Esophagus squamous epithelium (tissue), 4 donors: ENCODE measurements at regions not wholly inside any gene's neighbourhood (a gene's known extent, or its start where the extent isn't known, plus 50 kb on each side); places are given as distances from the start of the nearest gene placed in this dataset.

Source experiments
- POLR2A ChIP-seq, 4 donors: fragments of 450-650 bp; IDR thresholded peaks; one replicate each; pipeline ENCODE4 v1.6.1; 2017; ENCODE audit warnings: antibody characterized with exemption in 4 of 4, mild to moderate bottlenecking in 4 of 4, moderate library complexity in 3 of 4
- TF ChIP-seq, protein P1 (sequence below), 6 experiments: fragments of 450-650 bp in 4 of 6; fragments of 200-600 bp in 2 of 6; sonication (generic) in 2 of 6; IDR thresholded peaks; one replicate each; pipeline ENCODE4 v1.5.1; 2016 to 2019; ENCODE audit warnings: antibody characterized with exemption in 6 of 6, mild to moderate bottlenecking in 4 of 6, moderate library complexity in 4 of 6

DNA sequence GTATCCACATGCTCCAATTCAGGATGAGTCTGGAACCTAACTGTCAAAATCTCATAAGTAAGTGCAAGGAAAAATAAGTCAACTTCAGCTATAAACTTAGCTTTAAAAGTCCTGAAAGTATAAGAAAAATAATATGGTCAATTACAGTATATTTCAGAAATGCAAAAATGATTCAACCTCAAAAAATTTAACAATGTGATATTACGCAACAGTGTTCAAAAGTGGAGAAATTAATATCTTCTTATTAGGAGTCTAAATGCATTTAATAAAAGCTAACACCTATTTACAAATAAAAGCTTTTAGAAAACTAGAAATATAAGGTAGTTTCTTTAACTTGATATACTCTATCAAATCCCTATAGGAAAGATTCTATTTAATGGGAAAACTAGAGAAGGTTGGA, 111.2 kb upstream of the OPRM1 start:
- TF ChIP-seq, protein P1, sequence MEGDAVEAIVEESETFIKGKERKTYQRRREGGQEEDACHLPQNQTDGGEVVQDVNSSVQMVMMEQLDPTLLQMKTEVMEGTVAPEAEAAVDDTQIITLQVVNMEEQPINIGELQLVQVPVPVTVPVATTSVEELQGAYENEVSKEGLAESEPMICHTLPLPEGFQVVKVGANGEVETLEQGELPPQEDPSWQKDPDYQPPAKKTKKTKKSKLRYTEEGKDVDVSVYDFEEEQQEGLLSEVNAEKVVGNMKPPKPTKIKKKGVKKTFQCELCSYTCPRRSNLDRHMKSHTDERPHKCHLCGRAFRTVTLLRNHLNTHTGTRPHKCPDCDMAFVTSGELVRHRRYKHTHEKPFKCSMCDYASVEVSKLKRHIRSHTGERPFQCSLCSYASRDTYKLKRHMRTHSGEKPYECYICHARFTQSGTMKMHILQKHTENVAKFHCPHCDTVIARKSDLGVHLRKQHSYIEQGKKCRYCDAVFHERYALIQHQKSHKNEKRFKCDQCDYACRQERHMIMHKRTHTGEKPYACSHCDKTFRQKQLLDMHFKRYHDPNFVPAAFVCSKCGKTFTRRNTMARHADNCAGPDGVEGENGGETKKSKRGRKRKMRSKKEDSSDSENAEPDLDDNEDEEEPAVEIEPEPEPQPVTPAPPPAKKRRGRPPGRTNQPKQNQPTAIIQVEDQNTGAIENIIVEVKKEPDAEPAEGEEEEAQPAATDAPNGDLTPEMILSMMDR (IDR thresholded peaks at IDR 0.05) = no peak
- TF ChIP-seq POLR2A (IDR thresholded peaks at IDR 0.05) = no peak
